ENCODE measurements at regions not wholly inside any gene's neighbourhood (a gene's known extent, or its start where the extent isn't known, plus 50 kb on each side); places are given as distances from the start of the nearest gene placed in this dataset.
A peak's percentile ranks its signal among the peaks of the same experiment; 100 is the strongest.
"Not testable (repeated sequence)": the region's sequence is repeated elsewhere in the genome, so short reads cannot be mapped to it uniquely, and the experiment has no call there.

DNA sequence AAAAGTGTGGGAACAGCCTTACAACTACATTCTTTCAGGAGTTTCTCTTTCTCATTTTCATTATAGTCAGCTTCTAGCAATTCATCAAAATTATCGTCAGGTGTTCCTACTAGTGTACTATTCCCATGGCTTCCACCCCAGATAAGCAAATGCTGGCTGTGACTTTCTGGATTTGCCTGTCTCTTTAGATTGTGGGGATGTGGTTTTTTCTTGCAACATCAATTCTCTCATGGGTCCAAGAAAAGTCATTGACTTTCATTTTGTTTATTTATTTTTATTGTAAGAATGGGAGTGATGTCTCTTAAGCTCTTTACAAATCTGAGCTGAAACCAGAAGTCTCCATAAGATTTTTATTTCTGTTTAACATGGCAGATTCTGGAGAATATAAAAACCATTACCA, 349.7 kb upstream of the SEMA3C start:
- no peak for DNase-seq

DNA sequence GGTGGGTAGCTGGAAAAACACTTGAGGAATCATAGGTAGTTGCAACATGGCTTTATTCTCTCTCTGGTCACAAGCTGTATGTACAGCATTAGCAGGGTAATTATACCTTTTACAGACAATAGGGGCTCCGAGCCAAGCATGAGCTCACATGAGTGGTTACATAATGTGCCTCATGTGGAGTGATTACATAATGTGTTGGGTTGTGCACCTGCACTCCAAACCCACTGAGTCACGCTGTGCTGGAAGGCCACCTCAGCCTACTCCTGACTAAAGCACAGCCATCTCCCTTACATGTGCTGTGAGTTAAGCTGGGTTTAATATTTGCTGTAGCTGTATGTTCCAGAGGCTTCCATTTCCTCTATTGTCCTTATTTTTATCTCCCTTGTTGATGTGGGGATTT, 348.7 kb upstream of the SEMA3C start:
- no peak for DNase-seq

DNA sequence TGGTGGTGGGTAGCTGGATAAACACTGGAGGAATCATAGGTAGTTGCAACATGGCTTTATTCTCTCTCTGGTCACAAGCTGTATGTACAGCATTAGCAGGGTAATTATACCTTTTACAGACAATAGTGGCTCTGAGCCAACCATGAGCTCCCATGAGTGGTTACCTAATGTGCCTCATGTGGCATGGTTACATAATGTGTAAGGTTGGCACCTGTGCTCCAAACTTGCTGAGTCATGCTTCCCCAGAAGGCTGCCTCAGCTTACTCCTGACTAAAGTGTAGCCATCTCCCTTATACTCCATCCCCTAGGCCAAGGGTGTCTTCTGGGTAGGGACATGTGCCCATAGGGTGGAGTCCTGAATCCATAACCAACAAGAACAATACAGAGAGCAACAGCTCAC, 345.3 kb upstream of the SEMA3C start:
- no peak for DNase-seq

DNA sequence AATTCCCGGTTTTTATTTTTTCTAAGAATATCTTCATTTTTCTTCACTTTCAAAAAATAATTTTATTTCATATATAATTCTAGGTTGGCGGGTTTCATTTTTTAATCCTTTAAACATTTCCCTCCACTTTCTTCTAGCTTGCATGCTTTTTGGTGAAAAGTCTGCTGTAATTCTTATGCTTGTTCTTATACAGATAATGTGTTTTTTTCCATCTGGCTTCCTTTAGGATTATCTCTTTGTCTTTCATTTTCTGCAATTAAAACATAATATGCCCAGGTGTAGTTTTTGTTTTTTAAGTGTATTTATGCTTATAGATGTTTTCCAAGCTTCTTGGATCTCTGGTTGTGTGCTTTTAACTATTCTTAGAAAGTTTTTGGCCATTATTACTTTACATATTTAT, 341.3 kb upstream of the SEMA3C start:
- no peak for DNase-seq

DNA sequence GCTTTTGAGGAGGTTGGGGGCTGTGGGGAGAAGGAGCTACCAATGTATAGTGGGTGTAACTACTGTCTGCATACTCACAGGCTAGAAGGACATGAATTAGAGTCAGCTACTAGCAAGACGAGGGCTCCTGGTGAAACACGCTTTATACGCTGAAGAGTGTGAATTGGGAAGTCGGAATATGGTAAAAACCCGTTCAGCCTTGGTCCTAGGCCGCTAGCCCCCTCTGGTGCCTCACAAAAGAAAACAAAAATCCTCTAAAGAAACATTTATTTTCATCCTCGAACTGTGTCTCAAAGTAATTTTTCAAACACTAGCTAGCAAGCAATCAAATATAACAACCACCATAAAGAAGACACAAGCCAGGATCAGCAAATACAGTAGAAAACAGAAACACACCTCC, 338.1 kb upstream of the SEMA3C start:
- DNase-seq = no peak

DNA sequence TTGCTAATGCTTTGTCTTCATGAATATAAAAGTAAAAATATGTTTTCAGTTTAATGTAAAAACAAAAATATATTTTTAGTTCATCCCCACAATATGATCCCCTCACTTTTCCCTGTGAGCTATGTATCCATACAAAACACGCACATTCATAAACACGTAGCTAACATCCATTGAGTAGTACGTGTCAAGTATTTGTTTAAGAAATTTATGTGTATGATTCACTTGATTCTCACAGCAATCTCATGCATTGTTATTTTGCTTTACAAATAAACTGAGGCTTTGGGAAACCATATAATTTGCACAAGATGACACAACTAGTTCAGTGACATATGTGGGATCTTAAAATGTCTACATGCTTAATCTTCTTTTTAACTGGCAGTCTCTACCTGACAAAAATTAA, 329.6 kb upstream of the SEMA3C start:
- DNase-seq = no peak

DNA sequence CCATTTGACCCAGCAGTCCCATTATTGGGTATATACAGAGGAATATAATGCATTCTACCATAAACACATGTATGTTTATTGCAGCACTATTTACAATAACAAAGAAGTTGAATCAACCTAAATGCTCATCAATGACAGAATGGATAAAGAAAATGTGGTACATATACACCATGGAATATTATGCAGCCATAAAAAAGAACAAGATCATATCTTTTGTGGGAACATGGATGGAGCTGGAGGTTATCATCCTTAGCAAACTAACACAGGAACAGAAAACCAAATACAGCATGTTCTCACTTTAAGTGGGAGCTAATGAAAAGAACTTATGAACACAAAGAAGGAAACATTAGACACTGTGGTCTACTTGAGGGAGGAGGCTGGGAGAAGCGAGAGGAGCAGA, 328.5 kb upstream of the SEMA3C start:
- not testable (repeated sequence) for DNase-seq

DNA sequence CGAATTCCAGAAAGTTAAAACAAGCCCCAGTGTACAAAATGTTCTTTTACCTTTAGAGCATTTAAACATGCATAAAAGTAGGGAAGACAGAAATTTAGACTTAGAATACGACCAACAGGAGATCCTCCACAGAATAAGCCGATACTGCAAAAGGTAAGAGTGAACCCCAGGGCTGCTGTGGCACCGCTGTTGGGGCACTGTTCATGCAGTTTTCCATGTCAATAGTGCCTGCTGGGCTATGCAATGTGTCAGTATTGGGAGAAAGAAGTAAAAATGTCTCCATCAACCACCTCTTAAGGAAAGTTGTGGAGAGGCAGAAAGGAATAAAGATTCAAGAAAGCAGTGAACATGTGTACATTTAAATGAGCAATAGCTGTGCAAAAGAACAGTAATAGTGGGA, 326.5 kb upstream of the SEMA3C start:
- DNase-seq = no peak

DNA sequence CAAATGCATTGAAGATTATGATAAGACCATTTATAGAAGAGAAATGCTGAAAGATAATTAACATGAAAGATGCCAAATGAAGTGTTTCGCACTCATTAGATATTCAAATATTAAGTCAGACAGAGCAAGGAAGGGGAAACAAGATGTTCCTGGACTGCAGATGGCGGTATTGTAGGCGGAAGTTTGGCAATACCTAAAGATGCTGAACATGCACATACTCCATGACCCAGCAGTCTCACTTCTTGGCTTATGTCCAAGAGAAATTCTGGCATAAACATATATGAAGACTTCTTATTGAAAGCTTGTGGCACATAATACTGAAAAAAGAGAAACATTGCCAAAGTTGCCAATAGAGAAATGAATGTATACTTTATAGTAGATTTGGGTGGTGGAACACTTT, 325.4 kb upstream of the SEMA3C start:
- no peak for DNase-seq

DNA sequence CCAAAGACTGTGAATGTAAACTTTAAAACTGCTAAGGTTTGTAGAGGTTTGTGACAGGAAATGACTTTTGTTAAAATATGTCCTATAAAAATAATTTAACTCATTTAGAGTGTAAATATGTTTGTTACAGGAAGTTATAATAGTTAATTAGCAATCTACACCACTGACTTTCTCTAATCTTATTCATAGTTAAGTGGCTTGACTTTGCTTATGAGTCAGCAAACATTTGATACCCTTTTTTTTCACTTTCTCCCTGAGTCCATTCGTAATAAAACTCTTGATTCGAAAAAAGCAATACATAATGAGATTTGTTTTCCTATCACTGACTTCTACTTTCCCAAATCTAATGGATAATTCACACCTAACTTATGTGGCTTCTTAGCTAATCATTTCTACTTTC, 317.7 kb upstream of the SEMA3C start:
- no peak for DNase-seq

DNA sequence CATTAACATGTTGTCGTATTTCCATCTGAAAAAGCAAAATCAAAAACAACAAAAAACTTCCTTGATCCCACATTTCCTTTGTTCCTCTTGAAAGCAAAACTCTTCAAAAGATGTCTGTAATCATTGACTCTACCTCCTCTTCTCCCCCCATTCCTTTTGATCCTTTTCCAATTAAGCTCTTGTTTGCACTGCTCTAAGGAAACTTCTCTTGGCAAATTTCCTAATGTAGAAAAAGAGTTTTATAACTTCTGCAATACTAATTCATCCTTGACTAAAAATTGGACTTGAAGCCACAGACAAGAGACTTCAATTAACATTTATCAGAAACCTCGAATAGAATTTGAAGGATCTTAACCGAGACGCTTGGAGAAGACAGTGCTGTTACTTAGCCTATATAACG, 317.1 kb upstream of the SEMA3C start:
- DNase-seq = no peak

DNA sequence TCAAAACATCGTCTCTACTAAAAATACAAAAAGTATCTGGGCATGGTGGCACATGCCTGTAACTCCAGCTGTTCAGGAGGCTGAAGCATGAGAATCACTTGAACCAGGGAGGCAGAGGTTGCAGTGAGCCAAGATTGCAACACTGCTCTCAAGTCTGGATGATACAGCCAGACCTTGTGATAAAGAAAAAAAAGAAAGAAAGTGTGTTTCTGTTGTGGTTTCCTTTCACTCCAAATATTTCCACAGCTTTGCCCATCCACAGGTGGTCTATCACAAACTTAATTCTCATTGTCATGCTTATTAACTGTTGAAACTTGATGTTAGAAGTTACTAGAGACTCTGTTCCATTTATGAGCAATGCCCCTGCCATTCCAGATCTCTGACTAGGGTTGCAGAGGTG, 316.0 kb upstream of the SEMA3C start:
- no peak for DNase-seq

DNA sequence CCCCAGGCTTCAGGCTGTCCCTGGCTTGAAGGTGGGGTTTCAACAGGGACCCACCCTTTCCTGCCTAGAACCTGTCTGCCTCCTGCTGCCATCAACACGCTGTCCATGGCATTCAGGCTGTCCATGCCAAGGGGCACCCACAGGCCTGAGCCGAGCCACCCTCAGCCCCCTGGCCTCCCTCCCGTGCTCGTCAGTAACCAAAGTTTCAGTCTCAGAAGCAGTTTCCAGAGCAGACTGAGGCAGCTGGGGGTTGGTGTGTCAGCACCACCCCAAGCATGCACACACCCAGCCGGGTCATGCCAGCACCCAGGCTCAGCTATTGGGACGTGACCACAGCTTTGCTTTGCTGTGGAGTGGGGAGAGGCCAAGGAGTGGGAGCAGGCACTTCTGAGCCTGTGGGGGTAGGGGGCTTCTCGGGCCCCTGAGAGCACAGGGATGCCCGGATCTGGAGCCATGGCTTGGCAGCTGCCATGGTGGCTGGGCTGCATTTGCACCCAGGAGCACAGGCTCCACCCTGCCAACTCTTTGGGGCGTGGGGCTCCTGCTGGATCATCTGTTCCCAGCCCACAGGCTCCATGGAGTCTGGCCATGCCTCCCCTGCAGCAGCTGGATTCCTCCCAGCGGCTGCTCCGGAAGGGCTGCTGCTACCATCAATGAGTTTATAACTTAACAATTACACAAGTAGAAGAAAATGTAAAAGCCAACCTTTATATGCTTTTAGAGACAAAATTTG, 314.5 kb upstream of the SEMA3C start:
- peak; percentile 8 for DNase-seq

DNA sequence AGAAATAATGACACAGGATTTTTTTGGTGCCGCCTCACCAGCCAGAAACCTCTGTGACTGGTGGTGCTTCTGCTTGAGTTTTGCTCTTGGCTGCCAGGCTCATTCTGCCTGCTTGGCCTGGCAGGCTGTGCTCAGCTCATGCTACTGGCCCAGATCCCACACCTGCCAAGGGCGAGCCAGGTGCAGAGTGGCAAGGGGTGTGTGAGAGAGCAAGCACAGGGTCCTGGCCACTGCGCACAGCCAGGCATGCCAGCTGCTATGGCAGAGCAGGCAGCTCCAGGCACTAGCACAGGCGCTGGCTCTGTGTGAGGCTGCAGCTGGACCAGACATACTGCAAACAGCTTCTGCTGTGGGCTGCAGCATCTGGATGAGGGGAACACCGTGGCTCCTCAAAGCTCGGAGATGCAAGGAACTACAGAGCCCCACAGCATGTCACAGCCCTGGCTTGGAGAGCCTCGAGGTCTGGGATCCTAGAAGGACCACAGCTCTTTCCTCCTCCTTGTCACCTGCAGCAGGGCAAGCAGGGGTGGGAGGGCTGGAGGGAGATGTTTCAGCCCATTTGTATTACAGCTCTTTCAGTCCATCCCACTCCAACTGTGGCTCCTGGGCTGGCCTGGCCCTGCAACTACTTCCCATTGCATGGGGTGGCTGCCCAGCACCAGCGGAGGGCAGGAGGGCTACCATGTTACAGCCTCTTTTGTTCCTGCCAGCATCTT, 313.4 kb upstream of the SEMA3C start:
- no peak for DNase-seq

DNA sequence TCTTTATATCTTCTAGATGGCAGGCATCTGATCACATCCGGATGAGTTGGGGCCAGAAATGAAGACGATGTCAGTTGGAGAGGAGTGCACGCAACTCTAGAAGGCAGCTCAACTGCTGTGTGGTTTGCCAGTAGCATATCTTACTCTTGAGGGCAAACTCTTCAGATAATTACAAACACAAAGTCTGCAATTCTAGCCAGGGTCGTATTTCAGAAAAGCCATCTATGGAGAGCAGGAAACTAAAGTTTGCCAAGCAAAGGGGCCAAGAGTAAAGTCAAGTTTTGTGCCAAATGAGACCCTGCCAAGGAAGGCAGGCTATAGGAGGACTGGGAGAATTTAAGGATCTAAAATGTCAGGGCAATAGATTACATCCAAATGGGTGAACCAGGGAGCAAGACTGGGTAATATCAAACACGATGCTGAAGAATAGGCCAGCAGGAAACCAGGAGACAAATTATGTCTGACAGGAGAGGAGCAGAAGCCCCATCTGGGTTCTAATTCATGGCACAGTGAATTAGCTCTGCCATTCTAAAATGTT, 312.5 kb upstream of the SEMA3C start:
- DNase-seq = no peak

DNA sequence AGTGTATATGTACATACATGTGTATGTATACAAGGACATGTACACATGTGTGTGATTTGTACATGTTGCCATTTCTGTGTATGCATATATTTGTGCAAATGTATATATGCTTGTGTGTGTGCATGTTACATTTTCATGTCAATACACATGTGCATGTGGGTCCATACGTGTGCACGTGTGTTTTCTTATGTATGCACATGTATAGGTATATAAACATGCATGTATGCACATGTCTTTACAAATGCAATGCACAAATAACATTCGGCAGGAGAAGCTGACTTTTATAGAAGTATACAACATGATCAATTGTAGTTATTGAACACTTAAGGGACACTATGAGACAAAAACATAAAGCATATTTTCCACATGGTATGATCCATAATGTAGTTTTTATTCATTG, 307.4 kb upstream of the SEMA3C start:
- DNase-seq = no peak

DNA sequence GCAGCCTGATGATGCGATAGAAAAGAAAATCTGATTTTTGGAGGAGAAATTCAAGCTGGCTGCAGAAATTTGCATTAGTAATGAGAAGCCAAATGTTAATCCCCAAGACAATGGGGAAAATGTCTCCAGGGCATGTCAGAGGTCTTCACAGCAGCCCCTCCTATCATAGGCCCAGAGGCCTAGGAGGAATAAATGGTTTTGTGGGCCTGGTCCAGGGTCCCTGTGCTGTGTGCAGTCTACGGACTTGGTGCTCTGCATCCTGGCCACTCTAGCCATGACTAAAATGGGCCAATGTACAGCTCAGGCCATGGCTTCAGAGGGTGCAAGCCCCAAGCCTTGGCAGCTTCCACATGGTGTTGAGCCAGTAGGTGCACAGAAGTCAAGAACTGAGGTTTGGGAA, 303.8 kb upstream of the SEMA3C start:
- not testable (repeated sequence) for DNase-seq

DNA sequence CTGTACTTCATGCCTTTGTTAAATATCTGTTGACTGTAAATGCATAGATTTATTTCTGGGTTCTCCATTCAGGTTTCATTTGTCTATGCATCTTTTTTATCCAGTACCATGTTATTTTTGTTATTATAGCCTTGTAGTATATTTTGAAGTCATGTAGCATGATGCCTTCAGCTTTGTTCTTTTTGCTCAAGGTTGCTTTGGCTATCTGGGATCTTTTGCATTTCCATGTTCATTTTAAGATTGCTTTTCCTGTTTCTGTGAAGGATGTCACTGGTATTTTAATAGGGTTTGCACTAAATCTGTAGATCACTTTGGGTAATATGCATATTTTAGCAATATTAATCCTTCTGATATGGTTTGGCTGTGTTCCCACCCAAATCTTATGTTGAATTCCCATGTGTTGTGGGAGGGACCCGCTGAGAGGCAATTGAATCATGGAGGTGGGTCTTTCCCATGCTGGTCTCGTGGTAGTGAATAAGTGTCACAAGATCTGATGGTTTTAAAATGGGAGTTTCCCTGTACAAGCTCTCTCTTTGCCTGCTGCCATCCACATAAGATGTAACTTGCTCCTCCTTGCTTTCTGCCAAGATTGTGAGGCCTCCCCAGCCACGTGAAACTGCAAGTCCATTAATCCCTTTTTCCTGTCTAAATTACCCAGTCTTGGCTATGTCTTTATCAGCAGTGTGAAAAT, 302.8 kb upstream of the SEMA3C start:
- DNase-seq = no peak

DNA sequence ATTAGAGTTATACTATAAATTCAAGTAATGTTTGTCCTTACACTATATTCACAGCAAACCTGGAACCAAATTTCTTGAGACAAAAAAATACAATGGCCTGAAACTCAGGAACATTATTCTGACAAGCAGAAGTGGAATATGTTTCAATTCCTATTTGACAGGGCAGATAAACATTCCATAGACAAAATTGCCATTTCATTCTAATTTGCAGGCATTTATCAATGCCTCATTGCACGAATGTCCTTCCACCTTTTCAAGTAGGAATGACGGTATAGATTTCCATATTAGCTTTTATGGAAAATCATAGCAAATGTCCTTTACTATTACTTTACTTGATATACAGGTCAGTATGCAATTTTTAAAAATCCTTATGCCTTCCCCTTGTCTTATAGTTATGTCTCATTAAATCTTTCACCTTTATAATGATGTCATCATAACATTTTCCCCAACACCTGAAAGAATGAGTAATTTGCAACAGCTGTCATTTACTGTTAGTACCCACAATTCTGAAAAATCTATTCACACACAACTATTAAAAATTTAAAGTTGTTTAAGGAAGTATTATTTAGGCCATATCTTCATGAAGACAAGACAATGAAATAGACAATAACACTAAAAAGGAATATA, 299.7 kb upstream of the SEMA3C start:
- no peak for DNase-seq

DNA sequence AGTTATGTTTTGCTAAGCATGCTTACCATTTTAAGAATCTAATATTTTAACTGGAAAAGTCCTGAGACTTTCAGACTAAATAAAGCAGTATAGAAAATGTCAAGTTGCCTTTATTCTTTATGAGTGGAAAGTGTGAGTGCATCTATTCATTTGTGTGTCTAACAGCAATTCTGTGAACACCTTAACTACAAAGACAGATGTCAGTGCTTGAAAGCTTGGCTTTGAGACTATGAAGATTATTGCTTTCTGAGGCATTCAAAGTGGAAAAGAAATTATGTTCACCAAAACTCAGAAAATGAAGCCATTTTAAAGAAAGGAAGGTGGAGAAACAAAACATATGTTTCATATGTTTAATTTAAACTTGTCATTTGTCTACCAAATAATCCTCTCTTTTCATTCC, 294.5 kb upstream of the SEMA3C start:
- no peak for DNase-seq

DNA sequence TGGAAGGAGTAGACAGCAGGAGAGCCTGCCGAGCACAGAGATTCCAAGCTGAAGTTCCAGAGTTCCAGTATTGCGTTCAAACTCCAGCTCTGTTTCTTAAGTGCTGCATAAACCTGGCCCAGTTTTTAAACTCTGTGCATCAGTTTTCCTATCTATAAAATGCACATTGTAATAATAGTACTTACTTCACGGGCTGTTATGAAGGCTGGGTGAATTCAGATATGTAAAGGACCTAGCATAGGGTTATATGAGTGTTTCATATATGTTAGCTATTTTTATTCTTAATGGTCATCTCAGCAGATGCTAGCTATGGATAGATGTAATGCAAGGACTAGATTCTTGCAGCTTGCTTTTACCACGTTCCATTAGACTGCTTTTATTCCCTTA, 293.1 kb upstream of the SEMA3C start:
- DNase-seq = no peak

DNA sequence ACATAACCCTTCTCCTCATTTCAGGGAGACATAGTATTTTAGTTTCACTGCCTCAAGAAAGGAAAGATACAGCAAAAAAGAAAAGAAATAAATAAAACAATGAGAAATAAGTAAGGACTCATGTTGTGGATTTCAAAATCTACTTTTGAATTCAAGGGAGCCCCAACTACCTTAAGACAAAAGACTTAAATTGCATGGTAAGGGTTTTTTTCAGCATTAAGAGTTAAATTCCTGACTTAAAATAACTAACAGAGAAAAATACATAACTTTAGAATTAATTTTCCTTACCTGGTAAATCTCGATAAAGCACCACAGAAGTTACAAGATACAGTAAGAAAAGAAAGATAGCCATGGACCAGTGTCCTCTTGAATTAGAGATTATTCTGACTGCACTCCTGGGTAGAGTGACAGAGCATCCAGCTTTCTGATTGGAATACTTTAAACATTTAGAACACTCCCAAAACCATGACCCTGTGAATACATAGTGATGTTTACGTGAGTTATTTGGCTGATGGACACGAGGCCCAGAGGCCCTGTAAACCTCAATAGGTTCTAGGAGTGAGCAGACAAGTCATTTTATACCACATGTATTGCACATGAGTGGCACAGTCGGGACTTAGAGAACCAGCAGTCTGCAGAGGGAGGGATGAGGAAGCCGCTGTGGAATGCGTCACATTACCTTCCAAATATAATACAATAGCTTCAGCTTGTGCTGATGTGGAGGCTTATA, 292.5 kb upstream of the SEMA3C start:
- no peak for DNase-seq
